Activated gamma-delta T cell treated with Interleukin-2 at 50 U/mL for 16 hours (primary cell): ENCODE measurements at regions not wholly inside any gene's neighbourhood (a gene's known extent, or its start where the extent isn't known, plus 50 kb on each side); places are given as distances from the start of the nearest gene placed in this dataset.

ENCODE experiments used
- DNase-seq: peaks from one replicate; pipeline ENCODE4 v3.0.0-alpha.2; 2020

GRCh38 chr22:47653921-47654320 is 891.5 kb downstream of the TBC1D22A start:
- DNase-seq = no peak

GRCh38 chr22:47651216-47651987 is 889.0 kb downstream of the TBC1D22A start:
- no peak for DNase-seq

GRCh38 chr22:47647720-47648119 is 885.3 kb downstream of the TBC1D22A start:
- DNase-seq = no peak

- no peak for DNase-seq
Measured at GRCh38 chr22:47647181-47647580, 884.7 kb downstream of the TBC1D22A start.

- no peak for DNase-seq
Measured at GRCh38 chr22:47645923-47646322, 883.5 kb downstream of the TBC1D22A start.

GRCh38 chr22:47645450-47645914 is 883.0 kb downstream of the TBC1D22A start:
- DNase-seq = no peak

GRCh38 chr22:47634347-47634746 is 871.9 kb downstream of the TBC1D22A start:
- DNase-seq = no peak

GRCh38 chr22:47633111-47633510 is 870.7 kb downstream of the TBC1D22A start:
- no peak for DNase-seq

- no peak for DNase-seq
Measured at GRCh38 chr22:47632701-47633100, 870.3 kb downstream of the TBC1D22A start.

GRCh38 chr22:47631571-47632102 is 869.2 kb downstream of the TBC1D22A start:
- DNase-seq = no peak

GRCh38 chr22:47630741-47631534 is 868.5 kb downstream of the TBC1D22A start:
- DNase-seq = no peak

- DNase-seq = no peak
Measured at GRCh38 chr22:47629791-47630655, 867.6 kb downstream of the TBC1D22A start.

GRCh38 chr22:47629273-47629711 is 866.8 kb downstream of the TBC1D22A start:
- DNase-seq = no peak

GRCh38 chr22:47628477-47629272 is 866.2 kb downstream of the TBC1D22A start:
- DNase-seq = no peak

- no peak for DNase-seq
Measured at GRCh38 chr22:47627556-47628253, 865.3 kb downstream of the TBC1D22A start.

- DNase-seq = no peak
Measured at GRCh38 chr22:47626428-47627390, 864.3 kb downstream of the TBC1D22A start.

- DNase-seq = no peak
Measured at GRCh38 chr22:47625531-47626427, 863.3 kb downstream of the TBC1D22A start.

- DNase-seq = no peak
Measured at GRCh38 chr22:47625013-47625385, 862.5 kb downstream of the TBC1D22A start.
